ENCODE measurements at regions not wholly inside any gene's neighbourhood (a gene's known extent, or its start where the extent isn't known, plus 50 kb on each side); places are given as distances from the start of the nearest gene placed in this dataset.

GRCh38 chr5:169433221-169433651 is 132.3 kb upstream of the SLIT3 start:
- no peaks in the 10 kb centered on the region for H3K36me3 ChIP-seq (ENCODE audit: control insufficient read depth in 5 of 5, insufficient read depth in 5 of 5, low read length in 5 of 5)
- H3K9ac ChIP-seq (ENCODE audit: low read length in 5 of 5): no peak overlapping the region
- no peaks in the 10 kb centered on the region for H3K27me3 ChIP-seq (ENCODE audit: control insufficient read depth in 5 of 5, insufficient read depth in 4 of 5, low read length in 5 of 5)
- H3K4me1 ChIP-seq (ENCODE audit: control insufficient read depth in 5 of 5, insufficient read depth in 5 of 5, low read length in 5 of 5): peaks cover 0 to 26% (median 15%) of the 10 kb centered on the region in 5 donors
- H3K9me3 ChIP-seq (ENCODE audit: control insufficient read depth in 5 of 5, low read length in 5 of 5): no peaks in the 10 kb centered on the region
- no peak overlapping the region for H3K4me3 ChIP-seq (ENCODE audit: low read depth in 1 of 5, low read length in 5 of 5)
- no peak overlapping the region for H3K27ac ChIP-seq (ENCODE audit: low read depth, low read length)

GRCh38 chr5:169431386-169431785 is 130.4 kb upstream of the SLIT3 start:
- H3K36me3 ChIP-seq (ENCODE audit: control insufficient read depth in 5 of 5, insufficient read depth in 5 of 5, low read length in 5 of 5): no peaks in the 10 kb centered on the region
- no peaks in the 10 kb centered on the region for H3K27me3 ChIP-seq (ENCODE audit: control insufficient read depth in 5 of 5, insufficient read depth in 4 of 5, low read length in 5 of 5)
- no peak overlapping the region for H3K27ac ChIP-seq (ENCODE audit: low read depth, low read length)
- H3K9me3 ChIP-seq (ENCODE audit: control insufficient read depth in 5 of 5, low read length in 5 of 5): no peaks in the 10 kb centered on the region
- H3K4me3 ChIP-seq (ENCODE audit: low read depth in 1 of 5, low read length in 5 of 5): no peak overlapping the region
- peaks cover 0 to 26% (median 15%) of the 10 kb centered on the region in 5 donors for H3K4me1 ChIP-seq (ENCODE audit: control insufficient read depth in 5 of 5, insufficient read depth in 5 of 5, low read length in 5 of 5)
- H3K9ac ChIP-seq (ENCODE audit: low read length in 5 of 5): no peak overlapping the region

- Histone ChIP-seq H3K36me3 (ENCODE audit: control insufficient read depth in 5 of 5, insufficient read depth in 5 of 5, low read length in 5 of 5) (no peaks in the 10 kb centered on the region), H3K9ac (ENCODE audit: low read length in 5 of 5) (no peak overlapping the region), H3K4me3 (ENCODE audit: low read depth in 1 of 5, low read length in 5 of 5) (no peak overlapping the region), H3K9me3 (ENCODE audit: control insufficient read depth in 5 of 5, low read length in 5 of 5) (no peaks in the 10 kb centered on the region), H3K4me1 (ENCODE audit: control insufficient read depth in 5 of 5, insufficient read depth in 5 of 5, low read length in 5 of 5) (peaks cover 0 to 20% (median 10%) of the 10 kb centered on the region in 5 donors), H3K27ac (ENCODE audit: low read depth, low read length) (no peak overlapping the region), H3K27me3 (ENCODE audit: control insufficient read depth in 5 of 5, insufficient read depth in 4 of 5, low read length in 5 of 5) (no peaks in the 10 kb centered on the region)
Observed at GRCh38 chr5:169430671-169431070, 129.7 kb upstream of the SLIT3 start.

GRCh38 chr5:169429044-169429443 is 128.1 kb upstream of the SLIT3 start:
- no peaks in the 10 kb centered on the region for H3K36me3 ChIP-seq (ENCODE audit: control insufficient read depth in 5 of 5, insufficient read depth in 5 of 5, low read length in 5 of 5)
- H3K9me3 ChIP-seq (ENCODE audit: control insufficient read depth in 5 of 5, low read length in 5 of 5): no peaks in the 10 kb centered on the region
- no peaks in the 10 kb centered on the region for H3K27me3 ChIP-seq (ENCODE audit: control insufficient read depth in 5 of 5, insufficient read depth in 4 of 5, low read length in 5 of 5)
- H3K4me3 ChIP-seq (ENCODE audit: low read depth in 1 of 5, low read length in 5 of 5): no peak overlapping the region
- no peak overlapping the region for H3K27ac ChIP-seq (ENCODE audit: low read depth, low read length)
- peaks cover 0 to 17% (median 7%) of the 10 kb centered on the region in 5 donors for H3K4me1 ChIP-seq (ENCODE audit: control insufficient read depth in 5 of 5, insufficient read depth in 5 of 5, low read length in 5 of 5)
- H3K9ac ChIP-seq (ENCODE audit: low read length in 5 of 5): no peak overlapping the region

- Histone ChIP-seq H3K27me3 (ENCODE audit: control insufficient read depth in 5 of 5, insufficient read depth in 4 of 5, low read length in 5 of 5) (no peaks in the 10 kb centered on the region), H3K4me1 (ENCODE audit: control insufficient read depth in 5 of 5, insufficient read depth in 5 of 5, low read length in 5 of 5) (peaks cover 0 to 7% (median 4%) of the 10 kb centered on the region in 5 donors), H3K27ac (ENCODE audit: low read depth, low read length) (no peak overlapping the region), H3K9me3 (ENCODE audit: control insufficient read depth in 5 of 5, low read length in 5 of 5) (no peaks in the 10 kb centered on the region), H3K36me3 (ENCODE audit: control insufficient read depth in 5 of 5, insufficient read depth in 5 of 5, low read length in 5 of 5) (no peaks in the 10 kb centered on the region), H3K4me3 (ENCODE audit: low read depth in 1 of 5, low read length in 5 of 5) (no peak overlapping the region), H3K9ac (ENCODE audit: low read length in 5 of 5) (no peak overlapping the region)
Observed at GRCh38 chr5:169426784-169427183, 125.8 kb upstream of the SLIT3 start.

- Histone ChIP-seq H3K9me3 (ENCODE audit: control insufficient read depth in 5 of 5, low read length in 5 of 5) (no peaks in the 10 kb centered on the region), H3K27ac (ENCODE audit: low read depth, low read length) (no peak overlapping the region), H3K9ac (ENCODE audit: low read length in 5 of 5) (no peak overlapping the region), H3K4me3 (ENCODE audit: low read depth in 1 of 5, low read length in 5 of 5) (no peak overlapping the region), H3K4me1 (ENCODE audit: control insufficient read depth in 5 of 5, insufficient read depth in 5 of 5, low read length in 5 of 5) (peaks cover 0 to 5% (median 4%) of the 10 kb centered on the region in 5 donors), H3K36me3 (ENCODE audit: control insufficient read depth in 5 of 5, insufficient read depth in 5 of 5, low read length in 5 of 5) (no peaks in the 10 kb centered on the region), H3K27me3 (ENCODE audit: control insufficient read depth in 5 of 5, insufficient read depth in 4 of 5, low read length in 5 of 5) (no peaks in the 10 kb centered on the region)
Observed at GRCh38 chr5:169424670-169425378, 123.9 kb upstream of the SLIT3 start.

DNA sequence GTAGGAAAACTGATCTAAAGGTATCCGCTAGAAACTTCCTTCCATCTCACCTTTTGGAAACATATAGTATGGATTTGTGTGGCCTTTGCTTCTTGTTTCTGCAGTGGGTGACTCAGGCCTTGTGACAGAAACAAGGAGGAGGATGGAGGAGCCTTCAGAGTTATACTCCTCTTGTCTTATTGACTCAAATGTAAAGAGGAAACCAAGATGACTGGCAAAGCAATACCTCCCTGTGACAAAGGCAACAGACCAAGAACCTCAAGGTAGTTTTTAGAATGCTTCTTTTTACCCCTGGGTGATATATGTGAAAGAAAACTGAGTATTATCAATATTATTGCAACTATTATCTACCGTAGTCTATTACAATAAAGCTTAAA is 123.3 kb upstream of the SLIT3 start:
- Histone ChIP-seq H3K9ac (ENCODE audit: low read length in 5 of 5) (no peak overlapping the region), H3K36me3 (ENCODE audit: control insufficient read depth in 5 of 5, insufficient read depth in 5 of 5, low read length in 5 of 5) (no peaks in the 10 kb centered on the region), H3K27me3 (ENCODE audit: control insufficient read depth in 5 of 5, insufficient read depth in 4 of 5, low read length in 5 of 5) (peaks cover 0 to 3% (median 0%) of the 10 kb centered on the region in 5 donors), H3K27ac (ENCODE audit: low read depth, low read length) (no peak overlapping the region), H3K4me3 (ENCODE audit: low read depth in 1 of 5, low read length in 5 of 5) (no peak overlapping the region), H3K9me3 (ENCODE audit: control insufficient read depth in 5 of 5, low read length in 5 of 5) (no peaks in the 10 kb centered on the region), H3K4me1 (ENCODE audit: control insufficient read depth in 5 of 5, insufficient read depth in 5 of 5, low read length in 5 of 5) (peaks cover 0 to 5% (median 4%) of the 10 kb centered on the region in 5 donors)

GRCh38 chr5:169423580-169424278 is 122.8 kb upstream of the SLIT3 start:
- H3K4me1 ChIP-seq (ENCODE audit: control insufficient read depth in 5 of 5, insufficient read depth in 5 of 5, low read length in 5 of 5): peaks cover 0 to 4% (median 0%) of the 10 kb centered on the region in 5 donors
- H3K27me3 ChIP-seq (ENCODE audit: control insufficient read depth in 5 of 5, insufficient read depth in 4 of 5, low read length in 5 of 5): peaks cover 0 to 3% (median 0%) of the 10 kb centered on the region in 5 donors
- no peaks in the 10 kb centered on the region for H3K36me3 ChIP-seq (ENCODE audit: control insufficient read depth in 5 of 5, insufficient read depth in 5 of 5, low read length in 5 of 5)
- no peak overlapping the region for H3K27ac ChIP-seq (ENCODE audit: low read depth, low read length)
- H3K9ac ChIP-seq (ENCODE audit: low read length in 5 of 5): no peak overlapping the region
- H3K9me3 ChIP-seq (ENCODE audit: control insufficient read depth in 5 of 5, low read length in 5 of 5): no peaks in the 10 kb centered on the region
- no peak overlapping the region for H3K4me3 ChIP-seq (ENCODE audit: low read depth in 1 of 5, low read length in 5 of 5)

GRCh38 chr5:169422087-169422486 is 121.1 kb upstream of the SLIT3 start:
- H3K9me3 ChIP-seq (ENCODE audit: control insufficient read depth in 5 of 5, low read length in 5 of 5): no peaks in the 10 kb centered on the region
- peaks cover 0 to 3% (median 0%) of the 10 kb centered on the region in 5 donors for H3K27me3 ChIP-seq (ENCODE audit: control insufficient read depth in 5 of 5, insufficient read depth in 4 of 5, low read length in 5 of 5)
- H3K36me3 ChIP-seq (ENCODE audit: control insufficient read depth in 5 of 5, insufficient read depth in 5 of 5, low read length in 5 of 5): no peaks in the 10 kb centered on the region
- H3K4me1 ChIP-seq (ENCODE audit: control insufficient read depth in 5 of 5, insufficient read depth in 5 of 5, low read length in 5 of 5): peaks cover 0 to 9% (median 2%) of the 10 kb centered on the region in 5 donors
- no peak overlapping the region for H3K9ac ChIP-seq (ENCODE audit: low read length in 5 of 5)
- no peak overlapping the region for H3K4me3 ChIP-seq (ENCODE audit: low read depth in 1 of 5, low read length in 5 of 5)
- no peak overlapping the region for H3K27ac ChIP-seq (ENCODE audit: low read depth, low read length)

DNA sequence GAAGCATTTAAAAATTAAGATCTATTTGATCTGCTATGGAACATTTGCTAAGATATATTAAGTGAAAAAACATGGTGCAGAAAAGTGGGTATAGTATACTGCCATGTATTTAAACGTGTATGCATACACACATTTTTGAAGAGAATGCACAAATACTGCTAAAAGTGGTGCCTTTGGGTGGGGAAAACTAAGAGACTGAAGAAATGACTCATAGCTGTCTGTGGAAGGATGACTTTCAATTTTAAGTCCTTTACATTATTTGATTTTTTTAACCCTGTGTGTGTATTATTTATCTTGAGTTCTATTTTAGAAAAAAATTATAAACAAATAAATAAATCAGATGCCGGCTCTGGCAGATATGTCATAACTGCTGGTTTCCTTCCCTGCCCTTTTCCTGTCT is 120.7 kb upstream of the SLIT3 start:
- Histone ChIP-seq H3K27ac (ENCODE audit: low read depth, low read length) (no peak overlapping the region), H3K27me3 (ENCODE audit: control insufficient read depth in 5 of 5, insufficient read depth in 4 of 5, low read length in 5 of 5) (peaks cover 0 to 3% (median 0%) of the 10 kb centered on the region in 5 donors), H3K4me1 (ENCODE audit: control insufficient read depth in 5 of 5, insufficient read depth in 5 of 5, low read length in 5 of 5) (peaks cover 0 to 10% (median 6%) of the 10 kb centered on the region in 5 donors), H3K36me3 (ENCODE audit: control insufficient read depth in 5 of 5, insufficient read depth in 5 of 5, low read length in 5 of 5) (no peaks in the 10 kb centered on the region), H3K4me3 (ENCODE audit: low read depth in 1 of 5, low read length in 5 of 5) (no peak overlapping the region), H3K9ac (ENCODE audit: low read length in 5 of 5) (no peak overlapping the region), H3K9me3 (ENCODE audit: control insufficient read depth in 5 of 5, low read length in 5 of 5) (no peaks in the 10 kb centered on the region)

Measured in subcutaneous abdominal adipose tissue (tissue), 5 donors.